ENCODE measurements at regions not wholly inside any gene's neighbourhood (a gene's known extent, or its start where the extent isn't known, plus 50 kb on each side); places are given as distances from the start of the nearest gene placed in this dataset.
"Not testable (repeated sequence)": the region's sequence is repeated elsewhere in the genome, so short reads cannot be mapped to it uniquely, and the experiment has no call there.

- H3K4me3 ChIP-seq (ENCODE audit: low read depth, low read length): no peak overlapping the region
- POLR2A ChIA-PET: no interaction called here
- CTCF ChIA-PET: no interaction called here
- no peak for DNase-seq (ENCODE audit: low read depth, low spot score)
- no peak for TF ChIP-seq CTCF (IDR thresholded peaks at IDR 0.05; ENCODE audit: insufficient read depth, low read length, missing control alignments)
These were observed 412.0 kb upstream of the NOX3 start for GRCh38 chr6:155867682-155868081.

GRCh38 chr6:155866676-155867390 lies 411.2 kb upstream of the NOX3 start:
- POLR2A ChIA-PET; H3K4me3 ChIP-seq (ENCODE audit: low read depth, low read length): not testable (repeated sequence)

GRCh38 chr6:155861821-155862220 lies 406.2 kb upstream of the NOX3 start:
- POLR2A ChIA-PET: no interaction called here

More at GRCh38 chr6:155866676-155867390, 411.2 kb upstream of the NOX3 start:
- DNase-seq (ENCODE audit: low read depth, low spot score); CTCF ChIA-PET: not testable (repeated sequence)

GRCh38 chr6:155858906-155859305 lies 403.3 kb upstream of the NOX3 start:
- H3K4me3 ChIP-seq (ENCODE audit: low read depth, low read length); DNase-seq (ENCODE audit: low read depth, low spot score); POLR2A ChIA-PET: not testable (repeated sequence)
- CTCF ChIA-PET: interaction anchor here (1.5 kb wide), 1 partner anchor 24 kb away, joined by 3 read pairs; no protein-coding TSS in a partner anchor

More at GRCh38 chr6:155861821-155862220, 406.2 kb upstream of the NOX3 start:
- CTCF ChIA-PET: no interaction called here
- H3K4me3 ChIP-seq (ENCODE audit: low read depth, low read length): no peak overlapping the region
- TF ChIP-seq CTCF (IDR thresholded peaks at IDR 0.05; ENCODE audit: insufficient read depth, low read length, missing control alignments): no peak
- no peak for DNase-seq (ENCODE audit: low read depth, low spot score)

- POLR2A ChIA-PET: no interaction called here
- CTCF ChIA-PET: no interaction called here
These were observed 399.1 kb upstream of the NOX3 start for GRCh38 chr6:155854787-155855186.

GRCh38 chr6:155853011-155853410 lies 397.4 kb upstream of the NOX3 start:
- no peak for TF ChIP-seq CTCF (IDR thresholded peaks at IDR 0.05; ENCODE audit: insufficient read depth, low read length, missing control alignments)
- DNase-seq (ENCODE audit: low read depth, low spot score): no peak
- ChIA-PET CTCF (no interaction called here), POLR2A (no interaction called here)
- H3K4me3 ChIP-seq (ENCODE audit: low read depth, low read length): no peak overlapping the region

More at GRCh38 chr6:155854787-155855186, 399.1 kb upstream of the NOX3 start:
- no peak for TF ChIP-seq CTCF (IDR thresholded peaks at IDR 0.05; ENCODE audit: insufficient read depth, low read length, missing control alignments)
- no peak for DNase-seq (ENCODE audit: low read depth, low spot score)
- H3K4me3 ChIP-seq (ENCODE audit: low read depth, low read length): no peak overlapping the region

- ChIA-PET POLR2A (no interaction called here), CTCF (no interaction called here)
- no peak for TF ChIP-seq CTCF (IDR thresholded peaks at IDR 0.05; ENCODE audit: insufficient read depth, low read length, missing control alignments)
- H3K4me3 ChIP-seq (ENCODE audit: low read depth, low read length): no peak overlapping the region
- no peak for DNase-seq (ENCODE audit: low read depth, low spot score)
These were observed 394.8 kb upstream of the NOX3 start for GRCh38 chr6:155850408-155850841.
